Forelimb muscle (tissue), 1 donor: ENCODE measurements at regions not wholly inside any gene's neighbourhood (a gene's known extent, or its start where the extent isn't known, plus 50 kb on each side); places are given as distances from the start of the nearest gene placed in this dataset.

Source experiments
- DNase-seq: peaks from one replicate; pipeline ENCODE4 v3.0.0-alpha.2; 2013; ENCODE audit warnings: low read depth

- no peak for DNase-seq
Observed at GRCh38 chr13:109977212-109977968, 191.0 kb upstream of the IRS2 start.

- no peak for DNase-seq
Observed at GRCh38 chr13:109976206-109976997, 190.0 kb upstream of the IRS2 start.

GRCh38 chr13:109974354-109974753 is 188.0 kb upstream of the IRS2 start:
- DNase-seq: no peak

GRCh38 chr13:109973279-109973678 is 186.9 kb upstream of the IRS2 start:
- no peak for DNase-seq

- DNase-seq: no peak
Observed at GRCh38 chr13:109971456-109972090, 185.2 kb upstream of the IRS2 start.

- DNase-seq: no peak
Observed at GRCh38 chr13:109971006-109971405, 184.6 kb upstream of the IRS2 start.

- DNase-seq: no peak
Observed at GRCh38 chr13:109968876-109969577, 182.6 kb upstream of the IRS2 start.

- no peak for DNase-seq
Observed at GRCh38 chr13:109963960-109964563, 177.7 kb upstream of the IRS2 start.

- DNase-seq: no peak
Observed at GRCh38 chr13:109963384-109963783, 177.0 kb upstream of the IRS2 start.

- DNase-seq: no peak
Observed at GRCh38 chr13:109959903-109960302, 173.5 kb upstream of the IRS2 start.

GRCh38 chr13:109957875-109958274 is 171.5 kb upstream of the IRS2 start:
- DNase-seq: no peak

GRCh38 chr13:109955598-109955997 is 169.2 kb upstream of the IRS2 start:
- no peak for DNase-seq

GRCh38 chr13:109954441-109954840 is 168.1 kb upstream of the IRS2 start:
- no peak for DNase-seq

GRCh38 chr13:109951491-109951890 is 165.1 kb upstream of the IRS2 start:
- DNase-seq: no peak

- no peak for DNase-seq
Observed at GRCh38 chr13:109949397-109949796, 163.0 kb upstream of the IRS2 start.

GRCh38 chr13:109947006-109947405 is 160.6 kb upstream of the IRS2 start:
- DNase-seq: no peak

- DNase-seq: no peak
Observed at GRCh38 chr13:109945206-109945960, 159.0 kb upstream of the IRS2 start.

- no peak for DNase-seq
Observed at GRCh38 chr13:109941951-109942350, 155.6 kb upstream of the IRS2 start.

- no peak for DNase-seq
Observed at GRCh38 chr13:109941221-109941620, 154.8 kb upstream of the IRS2 start.

- DNase-seq: no peak
Observed at GRCh38 chr13:109940637-109941036, 154.3 kb upstream of the IRS2 start.

- no peak for DNase-seq
Observed at GRCh38 chr13:109939838-109940237, 153.5 kb upstream of the IRS2 start.
